HCT116 (cell line): ENCODE measurements at regions not wholly inside any gene's neighbourhood (a gene's known extent, or its start where the extent isn't known, plus 50 kb on each side); places are given as distances from the start of the nearest gene placed in this dataset.

Source experiments
- ATAC-seq: fragments of 200-7000 bp; cut with Tn5 transposase; 2 replicates; pipeline ENCODE4 v1.9.1; 2020; ENCODE audit warnings: mild to moderate bottlenecking, moderate library complexity
- BruUV-seq: library from RNA; stranded (reverse); fragments of 400-500 nt; replicated peaks from 2 replicates; lab custom pipeline; 2021; lab: Mats Ljungman, UMichigan
- CTCF ChIA-PET: fragments of 300-600 bp; sonication (Branson Sonifier 250); formaldehyde crosslinking; loops from one replicate; lab custom pipeline; 2021; ENCODE audit warnings: antibody characterized with exemption; lab: Charles Lee
- POLR2A ChIA-PET: fragments of 300-600, 350-600 bp; sonication (Branson Sonifier 250); formaldehyde crosslinking; loops from one replicate; lab custom pipeline; 2021; ENCODE audit warnings: antibody characterized with exemption; lab: Charles Lee
- RAD21 ChIA-PET, 2 experiments: fragments of 300-600 bp; sonication (Branson Sonifier 250); formaldehyde crosslinking; loops; one replicate each; lab custom pipeline; 2023; ENCODE audit warnings: low total read pairs in 2 of 2; ENCODE audit not compliant: uncharacterized antibody in 2 of 2, unreplicated experiment in 2 of 2, low non-redundant PET in 1 of 2; lab: Charles Lee
- DNase-seq: peaks from one replicate; pipeline ENCODE4 v3.0.0-alpha.2; 2010; ENCODE audit warnings: low read depth, low spot score
- H2AFZ ChIP-seq: fragments of 200-600 bp; shearing (Covaris generic), sonication (generic); 2 replicates; pipeline ENCODE4 v1.6.1; 2017; ENCODE audit warnings: low read depth, mixed run types, mixed read lengths, antibody characterized with exemption, low read length; ENCODE audit not compliant: poor library complexity, severe bottlenecking
- H3K27ac ChIP-seq: 2 replicates; pipeline ENCODE4 v1.5.1; 2012; ENCODE audit warnings: low read depth, low read length
- H3K27me3 ChIP-seq: fragments of 200-600 bp; sonication (generic); 2 replicates; pipeline ENCODE4 v1.6.1; 2016; ENCODE audit warnings: mixed run types, low read length, mixed read lengths; ENCODE audit not compliant: insufficient read depth
- H3K36me3 ChIP-seq, 2 experiments: fragments of 200-500 bp in 1 of 2; fragments of 200-600 bp in 1 of 2; sonication (Bioruptor generic) in 1 of 2; sonication (generic) in 1 of 2; 2 replicates each; pipeline versions ENCODE4 v1.5.1 to v1.6.1; 2014 to 2016; ENCODE audit warnings: low read length in 2 of 2, inconsistent platforms in 1 of 2, mixed read lengths in 1 of 2, mixed run types in 1 of 2; ENCODE audit not compliant: insufficient read depth in 2 of 2, control insufficient read depth in 1 of 2
- H3K4me1 ChIP-seq, 2 experiments: fragments of 200-600 bp in 1 of 2; sonication (generic) in 1 of 2; 2 replicates each; pipeline versions ENCODE4 v1.5.1 to v1.6.1; 2012 to 2017; ENCODE audit warnings: low read length in 2 of 2, inconsistent platforms in 1 of 2, mild to moderate bottlenecking in 1 of 2, mixed read lengths in 1 of 2, mixed run types in 1 of 2, moderate library complexity in 1 of 2; ENCODE audit not compliant: insufficient read depth in 2 of 2, control insufficient read depth in 1 of 2
- H3K4me2 ChIP-seq: fragments of 200-600 bp; sonication (generic); 2 replicates; pipeline ENCODE4 v1.6.1; 2017; ENCODE audit warnings: mixed run types, low read length, mixed read lengths
- H3K4me3 ChIP-seq, 2 experiments: fragments of 200-600 bp in 1 of 2; sonication (generic) in 1 of 2; replicated peaks in 1 of 2; 2 replicates each; pipeline ENCODE4 v1.5.1; 2011 to 2016; ENCODE audit warnings: low read length in 2 of 2, control low read depth in 1 of 2, low read depth in 1 of 2, mild to moderate bottlenecking in 1 of 2, mixed read lengths in 1 of 2, mixed run types in 1 of 2
- H3K79me2 ChIP-seq: fragments of 200-600 bp; sonication (generic); 2 replicates; pipeline ENCODE4 v1.6.1; 2017; ENCODE audit warnings: mild to moderate bottlenecking, mixed run types, low read length, moderate library complexity, mixed read lengths; ENCODE audit not compliant: insufficient read depth
- H3K9ac ChIP-seq: fragments of 200-600 bp; sonication (generic); 2 replicates; pipeline ENCODE4 v1.6.1; 2016; ENCODE audit warnings: low read length, mixed read lengths
- H3K9me2 ChIP-seq: fragments of 200-600 bp; sonication (generic), shearing (Covaris generic); 2 replicates; pipeline ENCODE4 v1.6.1; 2017; ENCODE audit warnings: mixed run types, mild to moderate bottlenecking, moderate library complexity; ENCODE audit not compliant: insufficient read depth
- H3K9me3 ChIP-seq, 2 experiments: fragments of 200-500 bp in 1 of 2; fragments of 200-600 bp in 1 of 2; sonication (Bioruptor generic) in 1 of 2; sonication (generic) in 1 of 2; 2 replicates each; pipeline ENCODE4 v1.6.1; 2014 to 2017; ENCODE audit warnings: low read length in 2 of 2, mixed read lengths in 2 of 2, inconsistent platforms in 1 of 2, low read depth in 1 of 2, mild to moderate bottlenecking in 1 of 2, mixed run types in 1 of 2, moderate library complexity in 1 of 2; ENCODE audit not compliant: control insufficient read depth in 1 of 2, insufficient read depth in 1 of 2
- H4K20me1 ChIP-seq: fragments of 200-600 bp; sonication (generic), shearing (Covaris generic); 2 replicates; pipeline ENCODE4 v1.6.1; 2017; ENCODE audit warnings: mixed run types, mild to moderate bottlenecking, moderate library complexity; ENCODE audit not compliant: insufficient read depth
- CEBPB ChIP-seq: IDR thresholded peaks from 2 replicates; pipeline ENCODE4 v1.6.1; 2012; ENCODE audit warnings: low read depth
- EZH2 ChIP-seq: fragments of 200-600 bp; sonication (generic); IDR thresholded peaks from 2 replicates; pipeline ENCODE4 v1.6.1; 2017; ENCODE audit warnings: antibody characterized with exemption, mixed run types
- EZH2phosphoT487 ChIP-seq: fragments of 200-600 bp; IDR thresholded peaks from 2 replicates; pipeline ENCODE4 v1.6.1; 2018; ENCODE audit warnings: antibody characterized with exemption, borderline replicate concordance
- JUND ChIP-seq: IDR thresholded peaks from 2 replicates; pipeline ENCODE4 v1.6.1; 2012
- POLR2A ChIP-seq: IDR thresholded peaks from 2 replicates; pipeline ENCODE4 v1.7.0; 2011; ENCODE audit warnings: borderline replicate concordance; ENCODE audit not compliant: insufficient read depth, insufficient read length; ENCODE audit errors: extremely low read depth
- SRF ChIP-seq: IDR thresholded peaks from 2 replicates; pipeline ENCODE4 v1.6.1; 2012; ENCODE audit warnings: low read depth
- TCF7L2 ChIP-seq: IDR thresholded peaks from 2 replicates; pipeline ENCODE4 v1.7.0; 2011; ENCODE audit warnings: borderline replicate concordance, inconsistent platforms; ENCODE audit not compliant: insufficient read depth, insufficient read length; ENCODE audit errors: extremely low read depth
- ZFX ChIP-seq: fragments of 450-650 bp; IDR thresholded peaks from 2 replicates; pipeline ENCODE4 v1.6.1; 2017
- intact Hi-C: fragments of 100-400 bp; cut with micrococcal nuclease; formaldehyde crosslinking; loops from 2 replicates; pipeline ENCODE4 v1.10.0; 2022
- TF ChIP-seq, protein P1 (sequence below): IDR thresholded peaks from 2 replicates; pipeline ENCODE4 v1.6.1; 2012; ENCODE audit warnings: low read depth

- no peaks in the 10 kb centered on the region for H3K27me3 ChIP-seq
- no peaks in the 10 kb centered on the region for H3K9me3 ChIP-seq
- TF ChIP-seq CEBPB = no peak
- TF ChIP-seq, protein P1, sequence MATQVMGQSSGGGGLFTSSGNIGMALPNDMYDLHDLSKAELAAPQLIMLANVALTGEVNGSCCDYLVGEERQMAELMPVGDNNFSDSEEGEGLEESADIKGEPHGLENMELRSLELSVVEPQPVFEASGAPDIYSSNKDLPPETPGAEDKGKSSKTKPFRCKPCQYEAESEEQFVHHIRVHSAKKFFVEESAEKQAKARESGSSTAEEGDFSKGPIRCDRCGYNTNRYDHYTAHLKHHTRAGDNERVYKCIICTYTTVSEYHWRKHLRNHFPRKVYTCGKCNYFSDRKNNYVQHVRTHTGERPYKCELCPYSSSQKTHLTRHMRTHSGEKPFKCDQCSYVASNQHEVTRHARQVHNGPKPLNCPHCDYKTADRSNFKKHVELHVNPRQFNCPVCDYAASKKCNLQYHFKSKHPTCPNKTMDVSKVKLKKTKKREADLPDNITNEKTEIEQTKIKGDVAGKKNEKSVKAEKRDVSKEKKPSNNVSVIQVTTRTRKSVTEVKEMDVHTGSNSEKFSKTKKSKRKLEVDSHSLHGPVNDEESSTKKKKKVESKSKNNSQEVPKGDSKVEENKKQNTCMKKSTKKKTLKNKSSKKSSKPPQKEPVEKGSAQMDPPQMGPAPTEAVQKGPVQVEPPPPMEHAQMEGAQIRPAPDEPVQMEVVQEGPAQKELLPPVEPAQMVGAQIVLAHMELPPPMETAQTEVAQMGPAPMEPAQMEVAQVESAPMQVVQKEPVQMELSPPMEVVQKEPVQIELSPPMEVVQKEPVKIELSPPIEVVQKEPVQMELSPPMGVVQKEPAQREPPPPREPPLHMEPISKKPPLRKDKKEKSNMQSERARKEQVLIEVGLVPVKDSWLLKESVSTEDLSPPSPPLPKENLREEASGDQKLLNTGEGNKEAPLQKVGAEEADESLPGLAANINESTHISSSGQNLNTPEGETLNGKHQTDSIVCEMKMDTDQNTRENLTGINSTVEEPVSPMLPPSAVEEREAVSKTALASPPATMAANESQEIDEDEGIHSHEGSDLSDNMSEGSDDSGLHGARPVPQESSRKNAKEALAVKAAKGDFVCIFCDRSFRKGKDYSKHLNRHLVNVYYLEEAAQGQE = no peak
- no peak for TF ChIP-seq SRF
- no peak for TF ChIP-seq JUND
- TF ChIP-seq POLR2A = no peak
- TF ChIP-seq TCF7L2 = no peak
- TF ChIP-seq EZH2 = no peak
- TF ChIP-seq ZFX = no peak
- no peak for TF ChIP-seq EZH2phosphoT487
- H3K4me3 ChIP-seq = no peak overlapping the region
- no peaks in the 10 kb centered on the region for H3K36me3 ChIP-seq
- no TSS peak for BruUV-seq
- no peak overlapping the region for H3K27ac ChIP-seq
- no peaks in the 10 kb centered on the region for H3K79me2 ChIP-seq
- H3K4me2 ChIP-seq = no peak overlapping the region
- H2AFZ ChIP-seq = no peak overlapping the region
- no peak overlapping the region for H3K9ac ChIP-seq
- POLR2A ChIA-PET = no interaction called here
- CTCF ChIA-PET = no interaction called here
- no peak for DNase-seq
- intact Hi-C loops = no loop called here
- RAD21 ChIA-PET = interaction anchor here in 1 of 2 experiments (0.5 kb wide), 1 partner anchor 255 kb away, joined by 3 read pairs; no protein-coding TSS in a partner anchor
- no peaks in the 10 kb centered on the region for H4K20me1 ChIP-seq
- no peak for ATAC-seq
- peaks cover 0 to 9% of the 10 kb centered on the region in 2 experiments; a peak in 1 of 4 replicates for H3K4me1 ChIP-seq
- H3K9me2 ChIP-seq = no peaks in the 10 kb centered on the region
These were observed 75.7 kb upstream of the ZBTB40 start for GRCh38 chr1:22376001-22376400.
